A673 (cell line): ENCODE measurements at regions not wholly inside any gene's neighbourhood (a gene's known extent, or its start where the extent isn't known, plus 50 kb on each side); places are given as distances from the start of the nearest gene placed in this dataset.

Source experiments
- BruUV-seq: library from RNA; stranded (reverse); fragments of 400-500 nt; replicated peaks from 2 replicates; lab custom pipeline; 2021; lab: Mats Ljungman, UMichigan
- CTCF ChIA-PET: fragments of 300-600 bp; sonication (Branson Sonifier 250); formaldehyde crosslinking; loops from one replicate; lab custom pipeline; 2022; ENCODE audit warnings: antibody characterized with exemption; lab: Charles Lee
- POLR2A ChIA-PET: fragments of 300-600 bp; sonication (Branson Sonifier 250); formaldehyde crosslinking; loops from one replicate; lab custom pipeline; 2022; ENCODE audit warnings: antibody characterized with exemption; ENCODE audit not compliant: low non-redundant PET; lab: Charles Lee
- DNase-seq: peaks from one replicate; pipeline ENCODE4 v3.0.0-alpha.2; 2015; ENCODE audit warnings: low spot score
- H3K27ac ChIP-seq: fragments of 200-600 bp; sonication (generic); 2 replicates; pipeline ENCODE4 v1.5.1; 2016; ENCODE audit warnings: mixed run types, low read depth, mild to moderate bottlenecking, mixed read lengths, antibody characterized with exemption, low read length; ENCODE audit not compliant: poor library complexity, severe bottlenecking
- H3K27me3 ChIP-seq: fragments of 200-600 bp; sonication (generic); replicated peaks from 2 replicates; pipeline ENCODE4 v1.6.1; 2017; ENCODE audit warnings: mixed run types, low read depth, mild to moderate bottlenecking, mixed read lengths, antibody characterized with exemption, low read length; ENCODE audit not compliant: insufficient read depth, poor library complexity
- H3K36me3 ChIP-seq: fragments of 200-600 bp; sonication (generic); 2 replicates; pipeline ENCODE4 v1.6.1; 2016; ENCODE audit warnings: mixed run types, mild to moderate bottlenecking, mixed read lengths, antibody characterized with exemption, low read length; ENCODE audit not compliant: insufficient read depth, poor library complexity, severe bottlenecking
- H3K4me1 ChIP-seq: fragments of 200-600 bp; sonication (generic); 2 replicates; pipeline ENCODE4 v1.6.1; 2017; ENCODE audit warnings: mixed run types, mild to moderate bottlenecking, mixed read lengths, antibody characterized with exemption, low read length; ENCODE audit not compliant: insufficient read depth, poor library complexity, severe bottlenecking
- H3K4me3 ChIP-seq: fragments of 200-600 bp; sonication (generic); 2 replicates; pipeline ENCODE4 v1.5.1; 2016; ENCODE audit warnings: low read depth, mixed run types, mild to moderate bottlenecking, mixed read lengths, low read length; ENCODE audit not compliant: poor library complexity, severe bottlenecking
- H3K9me3 ChIP-seq: fragments of 200-600 bp; sonication (generic); 2 replicates; pipeline ENCODE4 v1.6.1; 2016; ENCODE audit warnings: mixed run types, low read depth, mild to moderate bottlenecking, mixed read lengths, antibody characterized with exemption, low read length; ENCODE audit not compliant: poor library complexity, severe bottlenecking
- EZH2 ChIP-seq: fragments of 200-600 bp; sonication (generic); IDR thresholded peaks from 2 replicates; pipeline ENCODE4 v1.6.1; 2017; ENCODE audit warnings: borderline replicate concordance, low read depth, mild to moderate bottlenecking, mixed read lengths, antibody characterized with exemption, low read length; ENCODE audit not compliant: poor library complexity, severe bottlenecking
- intact Hi-C: fragments of 100-400 bp; cut with micrococcal nuclease; formaldehyde crosslinking; loops from one replicate; pipeline ENCODE4 v1.10.0; 2022; ENCODE audit not compliant: unreplicated experiment
- TF ChIP-seq, protein P1 (sequence below): fragments of 300-800, 200-600 bp; sonication (generic); conservative IDR thresholded peaks from 2 replicates; pipeline ENCODE4 v1.5.1; 2017; ENCODE audit warnings: low read depth, mild to moderate bottlenecking, antibody characterized with exemption, low read length, moderate library complexity, mixed read lengths

DNA sequence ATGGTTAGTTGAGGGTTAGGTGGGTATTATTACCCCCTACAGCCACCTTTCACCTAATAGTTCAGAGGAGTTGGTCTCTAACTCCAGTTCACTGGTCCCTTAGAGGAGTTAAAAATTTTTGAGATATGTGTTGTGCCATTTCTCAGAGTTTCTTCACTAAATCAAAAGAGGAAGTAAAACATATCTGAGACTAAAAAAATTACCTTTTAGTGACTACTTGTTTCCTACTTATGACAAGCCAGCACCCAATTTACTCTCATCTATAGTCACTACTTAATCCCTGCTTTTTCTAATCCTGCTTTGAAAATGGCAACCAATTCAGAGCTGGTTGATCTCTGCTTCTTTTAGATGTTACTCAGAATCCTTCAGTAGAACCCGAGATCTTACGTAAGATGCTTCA lies 1316.8 kb upstream of the B3GALT2 start:
- no peaks in the 10 kb centered on the region for H3K9me3 ChIP-seq
- peaks cover 1% of the 10 kb centered on the region for H3K4me1 ChIP-seq
- no peaks in the 10 kb centered on the region for H3K36me3 ChIP-seq
- POLR2A ChIA-PET: no interaction called here
- no peaks in the 10 kb centered on the region for H3K27me3 ChIP-seq
- TF ChIP-seq EZH2: no peak
- TF ChIP-seq, protein P1, sequence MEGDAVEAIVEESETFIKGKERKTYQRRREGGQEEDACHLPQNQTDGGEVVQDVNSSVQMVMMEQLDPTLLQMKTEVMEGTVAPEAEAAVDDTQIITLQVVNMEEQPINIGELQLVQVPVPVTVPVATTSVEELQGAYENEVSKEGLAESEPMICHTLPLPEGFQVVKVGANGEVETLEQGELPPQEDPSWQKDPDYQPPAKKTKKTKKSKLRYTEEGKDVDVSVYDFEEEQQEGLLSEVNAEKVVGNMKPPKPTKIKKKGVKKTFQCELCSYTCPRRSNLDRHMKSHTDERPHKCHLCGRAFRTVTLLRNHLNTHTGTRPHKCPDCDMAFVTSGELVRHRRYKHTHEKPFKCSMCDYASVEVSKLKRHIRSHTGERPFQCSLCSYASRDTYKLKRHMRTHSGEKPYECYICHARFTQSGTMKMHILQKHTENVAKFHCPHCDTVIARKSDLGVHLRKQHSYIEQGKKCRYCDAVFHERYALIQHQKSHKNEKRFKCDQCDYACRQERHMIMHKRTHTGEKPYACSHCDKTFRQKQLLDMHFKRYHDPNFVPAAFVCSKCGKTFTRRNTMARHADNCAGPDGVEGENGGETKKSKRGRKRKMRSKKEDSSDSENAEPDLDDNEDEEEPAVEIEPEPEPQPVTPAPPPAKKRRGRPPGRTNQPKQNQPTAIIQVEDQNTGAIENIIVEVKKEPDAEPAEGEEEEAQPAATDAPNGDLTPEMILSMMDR: no peak
- no peak overlapping the region for H3K4me3 ChIP-seq
- intact Hi-C loops: no loop called here
- CTCF ChIA-PET: no interaction called here
- no TSS peak for BruUV-seq
- H3K27ac ChIP-seq: no peak overlapping the region
- no peak for DNase-seq

DNA sequence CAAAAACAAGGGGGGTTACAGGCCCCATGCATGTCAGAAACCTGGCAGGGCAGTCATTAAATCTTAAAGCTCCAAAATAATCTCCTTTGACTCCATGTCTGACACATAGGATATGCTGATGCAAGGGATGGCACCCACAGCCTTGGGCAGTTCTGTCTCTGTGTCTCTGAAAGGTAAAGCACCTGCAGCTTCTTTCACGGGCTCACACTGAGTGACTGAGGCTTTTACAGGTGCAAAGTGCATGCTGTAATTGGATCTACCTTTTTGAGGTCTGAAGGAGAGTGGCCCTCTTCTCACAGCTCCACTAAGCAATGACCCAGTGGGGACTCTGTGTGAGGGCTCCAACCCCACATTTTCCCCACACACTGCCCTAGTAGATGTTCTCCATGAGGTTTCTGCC lies 1309.0 kb upstream of the B3GALT2 start:
- POLR2A ChIA-PET: no interaction called here
- H3K27ac ChIP-seq: no peak overlapping the region
- intact Hi-C loops: no loop called here
- DNase-seq: no peak
- no peak overlapping the region for H3K4me3 ChIP-seq
- BruUV-seq: no TSS peak
- H3K27me3 ChIP-seq: no peaks in the 10 kb centered on the region
- H3K36me3 ChIP-seq: no peaks in the 10 kb centered on the region
- TF ChIP-seq, protein P1: no peak
- TF ChIP-seq EZH2: no peak
- H3K4me1 ChIP-seq: peaks cover 3% of the 10 kb centered on the region
- H3K9me3 ChIP-seq: peaks cover 6% of the 10 kb centered on the region
- CTCF ChIA-PET: no interaction called here

DNA sequence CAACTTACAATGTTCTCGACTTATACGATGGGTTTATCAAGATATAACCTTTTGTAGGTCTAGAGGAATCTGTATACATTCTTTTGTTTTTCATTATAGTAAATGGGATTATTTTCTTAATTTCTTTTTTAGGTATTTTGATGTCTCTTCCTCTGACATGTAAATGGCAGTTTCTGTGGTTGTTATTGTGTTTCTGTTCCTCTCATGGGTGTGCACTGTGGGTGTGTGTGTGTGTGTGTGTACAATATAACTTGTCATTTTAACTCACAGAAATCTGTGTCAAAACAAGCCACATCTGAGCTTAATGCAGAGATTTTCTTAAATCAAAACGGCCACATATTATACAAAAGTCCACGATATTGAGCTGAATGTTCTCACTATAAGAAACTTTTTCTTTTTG lies 1300.8 kb upstream of the B3GALT2 start:
- peaks cover 10% of the 10 kb centered on the region for H3K9me3 ChIP-seq
- H3K4me3 ChIP-seq: no peak overlapping the region
- DNase-seq: no peak
- no TSS peak for BruUV-seq
- TF ChIP-seq, protein P1: no peak
- TF ChIP-seq EZH2: no peak
- CTCF ChIA-PET: no interaction called here
- POLR2A ChIA-PET: no interaction called here
- H3K27me3 ChIP-seq: no peaks in the 10 kb centered on the region
- intact Hi-C loops: no loop called here
- H3K36me3 ChIP-seq: no peaks in the 10 kb centered on the region
- no peak overlapping the region for H3K27ac ChIP-seq
- no peaks in the 10 kb centered on the region for H3K4me1 ChIP-seq
